Inferior parietal cortex (tissue), 1 donor: ENCODE measurements at regions not wholly inside any gene's neighbourhood (a gene's known extent, or its start where the extent isn't known, plus 50 kb on each side); places are given as distances from the start of the nearest gene placed in this dataset.

ENCODE experiments used
- DNase-seq: peaks from one replicate; pipeline ENCODE4 v3.0.0-alpha.2; 2016; ENCODE audit errors: extremely low spot score

GRCh38 chr19:29372461-29372860 lies 153.3 kb upstream of the VSTM2B start:
- no peak for DNase-seq

GRCh38 chr19:29372921-29373797 lies 152.6 kb upstream of the VSTM2B start:
- no peak for DNase-seq

- no peak for DNase-seq
These were observed 150.2 kb upstream of the VSTM2B start for GRCh38 chr19:29375429-29376119.

- DNase-seq: no peak
These were observed 148.9 kb upstream of the VSTM2B start for GRCh38 chr19:29376855-29377354.

- DNase-seq: no peak
These were observed 147.7 kb upstream of the VSTM2B start for GRCh38 chr19:29378126-29378525.

- DNase-seq: no peak
These were observed 147.2 kb upstream of the VSTM2B start for GRCh38 chr19:29378543-29379080.

GRCh38 chr19:29379257-29380021 lies 146.4 kb upstream of the VSTM2B start:
- DNase-seq: no peak

GRCh38 chr19:29380581-29380980 lies 145.2 kb upstream of the VSTM2B start:
- DNase-seq: no peak

- no peak for DNase-seq
These were observed 144.2 kb upstream of the VSTM2B start for GRCh38 chr19:29381353-29382203.

GRCh38 chr19:29383696-29384095 lies 142.1 kb upstream of the VSTM2B start:
- no peak for DNase-seq

- no peak for DNase-seq
These were observed 141.1 kb upstream of the VSTM2B start for GRCh38 chr19:29384656-29385055.

GRCh38 chr19:29385191-29385795 lies 140.5 kb upstream of the VSTM2B start:
- DNase-seq: peak; percentile 24

GRCh38 chr19:29386970-29387369 lies 138.8 kb upstream of the VSTM2B start:
- DNase-seq: no peak

GRCh38 chr19:29387586-29387985 lies 138.2 kb upstream of the VSTM2B start:
- no peak for DNase-seq

GRCh38 chr19:29389495-29389894 lies 136.3 kb upstream of the VSTM2B start:
- no peak for DNase-seq

- no peak for DNase-seq
These were observed 135.1 kb upstream of the VSTM2B start for GRCh38 chr19:29390742-29391141.

- DNase-seq: no peak
These were observed 131.8 kb upstream of the VSTM2B start for GRCh38 chr19:29393915-29394460.

- DNase-seq: no peak
These were observed 130.6 kb upstream of the VSTM2B start for GRCh38 chr19:29395111-29395733.

- DNase-seq: no peak
These were observed 129.9 kb upstream of the VSTM2B start for GRCh38 chr19:29395734-29396414.
